CD4-positive, alpha-beta T cell treated with Interleukin-1 beta for 1 hour (primary cell): ENCODE measurements at regions not wholly inside any gene's neighbourhood (a gene's known extent, or its start where the extent isn't known, plus 50 kb on each side); places are given as distances from the start of the nearest gene placed in this dataset.
"Not testable (repeated sequence)": the region's sequence is repeated elsewhere in the genome, so short reads cannot be mapped to it uniquely, and the experiment has no call there.

Source experiments
- DNase-seq, 2 donors: peaks; one replicate each; pipeline ENCODE4 v3.0.0-alpha.2; 2020 to 2022

GRCh38 chr5:33074548-33074947 lies 363.4 kb downstream of the NPR3 start:
- DNase-seq = no peak

GRCh38 chr5:33075731-33076130 lies 364.6 kb downstream of the NPR3 start:
- DNase-seq = no peak

GRCh38 chr5:33079548-33079947 lies 361.2 kb upstream of the TARS1 start:
- DNase-seq = no peak

- DNase-seq = no peak
Observed at GRCh38 chr5:33080287-33080686, 360.5 kb upstream of the TARS1 start.

GRCh38 chr5:33088176-33088575 lies 352.6 kb upstream of the TARS1 start:
- DNase-seq = no peak

GRCh38 chr5:33091571-33092363 lies 349.0 kb upstream of the TARS1 start:
- DNase-seq = no peak

- no peak for DNase-seq
Observed at GRCh38 chr5:33092719-33093118, 348.0 kb upstream of the TARS1 start.

GRCh38 chr5:33102551-33102950 lies 338.2 kb upstream of the TARS1 start:
- no peak for DNase-seq

- no peak for DNase-seq
Observed at GRCh38 chr5:33105521-33105941, 335.2 kb upstream of the TARS1 start.

GRCh38 chr5:33110496-33110895 lies 330.3 kb upstream of the TARS1 start:
- DNase-seq = not testable (repeated sequence)

GRCh38 chr5:33114361-33114760 lies 326.4 kb upstream of the TARS1 start:
- no peak for DNase-seq

GRCh38 chr5:33115467-33115866 lies 325.3 kb upstream of the TARS1 start:
- no peak for DNase-seq

GRCh38 chr5:33118761-33119415 lies 321.9 kb upstream of the TARS1 start:
- no peak for DNase-seq

GRCh38 chr5:33120671-33121070 lies 320.1 kb upstream of the TARS1 start:
- no peak for DNase-seq

GRCh38 chr5:33129309-33129708 lies 311.5 kb upstream of the TARS1 start:
- no peak for DNase-seq

- DNase-seq = no peak
Observed at GRCh38 chr5:33136785-33137184, 304.0 kb upstream of the TARS1 start.

GRCh38 chr5:33138145-33138544 lies 302.6 kb upstream of the TARS1 start:
- not testable (repeated sequence) for DNase-seq

- DNase-seq = no peak
Observed at GRCh38 chr5:33143405-33144123, 297.2 kb upstream of the TARS1 start.

- DNase-seq = no peak
Observed at GRCh38 chr5:33146881-33147280, 293.9 kb upstream of the TARS1 start.

GRCh38 chr5:33148076-33148513 lies 292.7 kb upstream of the TARS1 start:
- no peak for DNase-seq

GRCh38 chr5:33153372-33153771 lies 287.4 kb upstream of the TARS1 start:
- no peak for DNase-seq

GRCh38 chr5:33153831-33154230 lies 286.9 kb upstream of the TARS1 start:
- DNase-seq = no peak

- no peak for DNase-seq
Observed at GRCh38 chr5:33160871-33161270, 279.9 kb upstream of the TARS1 start.

- no peak for DNase-seq
Observed at GRCh38 chr5:33161421-33161820, 279.3 kb upstream of the TARS1 start.
